Endodermal cell (in vitro differentiated cells): ENCODE measurements at regions not wholly inside any gene's neighbourhood (a gene's known extent, or its start where the extent isn't known, plus 50 kb on each side); places are given as distances from the start of the nearest gene placed in this dataset.

Experiments
- DNase-seq: peaks from one replicate; pipeline ENCODE4 v3.0.0-alpha.2; 2017
- H3K27ac ChIP-seq: 2 replicates; pipeline ENCODE4 v1.5.1; 2013; ENCODE audit warnings: mild to moderate bottlenecking, low read depth, low read length, moderate library complexity
- H3K27me3 ChIP-seq: 2 replicates; pipeline ENCODE4 v1.6.1; 2013; ENCODE audit warnings: mild to moderate bottlenecking, low read length, moderate library complexity; ENCODE audit not compliant: insufficient read depth, control insufficient read depth, poor library complexity, severe bottlenecking
- H3K36me3 ChIP-seq: 2 replicates; pipeline ENCODE4 v1.7.0; 2013; ENCODE audit warnings: mild to moderate bottlenecking, low read length, moderate library complexity; ENCODE audit not compliant: control insufficient read depth, insufficient read depth
- H3K4me1 ChIP-seq: one replicate; pipeline ENCODE4 v1.7.0; 2013; ENCODE audit warnings: low read length; ENCODE audit not compliant: control insufficient read depth, insufficient read depth
- H3K4me3 ChIP-seq: 2 replicates; pipeline ENCODE4 v1.5.1; 2013; ENCODE audit warnings: mild to moderate bottlenecking, low read length, moderate library complexity
- H3K9ac ChIP-seq: 2 replicates; pipeline ENCODE4 v1.6.1; 2013; ENCODE audit warnings: mild to moderate bottlenecking, low read length, moderate library complexity; ENCODE audit not compliant: poor library complexity, severe bottlenecking; ENCODE audit errors: extremely low read depth
- H3K9me3 ChIP-seq: 2 replicates; pipeline ENCODE4 v1.6.1; 2013; ENCODE audit warnings: mild to moderate bottlenecking, low read length, moderate library complexity; ENCODE audit not compliant: control insufficient read depth
- H3K27ac Mint-ChIP-seq: 2 replicates; pipeline ENCODE4 v1.8.0; 2020; ENCODE audit warnings: mixed read lengths
- H3K27me3 Mint-ChIP-seq: 2 replicates; pipeline ENCODE4 v1.8.0; 2021; ENCODE audit warnings: mild to moderate bottlenecking, mixed read lengths; ENCODE audit not compliant: insufficient read depth
- H3K36me3 Mint-ChIP-seq: 2 replicates; pipeline ENCODE4 v1.8.0; 2020; ENCODE audit warnings: low read depth, mixed read lengths
- H3K4me1 Mint-ChIP-seq: 2 replicates; pipeline ENCODE4 v1.8.0; 2020; ENCODE audit warnings: mixed read lengths
- H3K4me3 Mint-ChIP-seq: 2 replicates; pipeline ENCODE4 v1.8.0; 2020; ENCODE audit warnings: mild to moderate bottlenecking, moderate library complexity, mixed read lengths
- H3K9me3 Mint-ChIP-seq: 2 replicates; pipeline ENCODE4 v1.8.0; 2020; ENCODE audit warnings: mild to moderate bottlenecking, mixed read lengths
- CTCF ChIP-seq: fragments of 200-600 bp; sonication (generic); conservative IDR thresholded peaks from 2 replicates; pipeline ENCODE4 v1.5.0; 2021; ENCODE audit warnings: antibody characterized with exemption, mild to moderate bottlenecking
- WGBS, 2 experiments: methylation state at CpG; one replicate each; pipeline versions ENCODE4 v1.1.5 to v1.1.7; 2013; ENCODE audit warnings: missing lambda C conversion rate in 2 of 2, mixed read lengths in 1 of 2; ENCODE audit not compliant: insufficient coverage in 1 of 2, insufficient read length in 1 of 2; 5-methylcytosine and 5-hydroxymethylcytosine counted together

GRCh38 chr15:70474471-70475406 lies 288.6 kb downstream of the UACA start:
- H3K4me1 ChIP-seq, result no peaks in the 10 kb centered on the region
- no peak for TF ChIP-seq CTCF

GRCh38 chr15:70473581-70474370 lies 289.6 kb downstream of the UACA start:
- Mint-ChIP-seq H3K4me1 (no peaks in the 10 kb centered on the region), H3K27ac (no peak overlapping the region), H3K36me3 (no peaks in the 10 kb centered on the region), H3K27me3 (peaks cover 18% of the 10 kb centered on the region), H3K4me3 (no peak overlapping the region), H3K9me3 (no peaks in the 10 kb centered on the region)
- Histone ChIP-seq H3K4me1 (no peaks in the 10 kb centered on the region), H3K36me3 (no peaks in the 10 kb centered on the region), H3K27ac (no peak overlapping the region), H3K27me3 (no peaks in the 10 kb centered on the region), H3K9ac (no peak overlapping the region), H3K9me3 (no peaks in the 10 kb centered on the region), H3K4me3 (no peak overlapping the region)
- DNase-seq, result no peak
- 84 to 93% methylated on average over 7 to 15 of the region's 15 CpGs for WGBS, 2 experiments
- TF ChIP-seq CTCF, result no peak

More at GRCh38 chr15:70474471-70475406, 288.6 kb downstream of the UACA start:
- Mint-ChIP-seq H3K9me3 (no peaks in the 10 kb centered on the region), H3K4me1 (no peaks in the 10 kb centered on the region), H3K4me3 (no peak overlapping the region), H3K27me3 (peaks cover 22% of the 10 kb centered on the region), H3K27ac (no peak overlapping the region), H3K36me3 (no peaks in the 10 kb centered on the region)
- no peaks in the 10 kb centered on the region for H3K9me3 ChIP-seq
- H3K27me3 ChIP-seq, result no peaks in the 10 kb centered on the region
- no peak for DNase-seq
- H3K4me3 ChIP-seq, result no peak overlapping the region
- no peak overlapping the region for H3K27ac ChIP-seq
- no peaks in the 10 kb centered on the region for H3K36me3 ChIP-seq
- 93 to 96% methylated on average over 35 to 36 of the region's 36 CpGs for WGBS, 2 experiments
- H3K9ac ChIP-seq, result no peak overlapping the region

- H3K9me3 ChIP-seq, result no peaks in the 10 kb centered on the region
- no peak overlapping the region for H3K27ac ChIP-seq
- no peaks in the 10 kb centered on the region for H3K4me1 Mint-ChIP-seq
- no peaks in the 10 kb centered on the region for H3K9me3 Mint-ChIP-seq
- no peaks in the 10 kb centered on the region for H3K36me3 Mint-ChIP-seq
- H3K4me3 ChIP-seq, result no peak overlapping the region
- no peak overlapping the region for H3K27ac Mint-ChIP-seq
- no peak overlapping the region for H3K4me3 Mint-ChIP-seq
- no peak overlapping the region for H3K9ac ChIP-seq
- no peak for TF ChIP-seq CTCF
- H3K4me1 ChIP-seq, result no peaks in the 10 kb centered on the region
- H3K27me3 Mint-ChIP-seq, result peaks cover 4% of the 10 kb centered on the region
- 0% methylated on average over 1 of the region's 1 CpG for WGBS, 2 experiments
- no peaks in the 10 kb centered on the region for H3K27me3 ChIP-seq
- DNase-seq, result no peak
- H3K36me3 ChIP-seq, result no peaks in the 10 kb centered on the region
These were observed 291.8 kb downstream of the UACA start for GRCh38 chr15:70471517-70471916.
